ENCODE measurements at regions not wholly inside any gene's neighbourhood (a gene's known extent, or its start where the extent isn't known, plus 50 kb on each side); places are given as distances from the start of the nearest gene placed in this dataset.

- Histone ChIP-seq H3K36me3 (ENCODE audit: insufficient read depth, low read length) (peaks cover 12% of the 10 kb centered on the region; the same call in 1 of the 2 replicates), H4K20me1 (ENCODE audit: insufficient read depth, low read length) (no peaks in the 10 kb centered on the region), H3K27me3 (ENCODE audit: insufficient read depth, low read length, poor library complexity) (no peaks in the 10 kb centered on the region), H2AFZ (ENCODE audit: low read depth, low read length) (no peak overlapping the region), H3K79me2 (ENCODE audit: insufficient read depth, low read length) (no peaks in the 10 kb centered on the region), H3K4me1 (ENCODE audit: insufficient read depth, low read length) (no peaks in the 10 kb centered on the region), H3K9ac (ENCODE audit: low read depth, low read length) (no peak overlapping the region), H3K27ac (ENCODE audit: low read length) (no peak overlapping the region), H3K9me3 (ENCODE audit: insufficient read depth, low read length, severe bottlenecking) (peaks cover 3% of the 10 kb centered on the region), H3K4me2 (ENCODE audit: insufficient read depth, low read length) (no peak overlapping the region), H3K4me3 (ENCODE audit: low read depth in 1 of 2, low read length in 2 of 2) (no peak overlapping the region)
- TF ChIP-seq EZH2 (IDR thresholded peaks at IDR 0.05; ENCODE audit: borderline replicate concordance, low read depth, low read length, severe bottlenecking), result no peak
- TF ChIP-seq CTCF (IDR thresholded peaks at IDR 0.05; ENCODE audit: borderline replicate concordance, extremely low read depth, low read length, poor library complexity, severe bottlenecking), result no peak
- ATAC-seq (ENCODE audit: insufficient read depth, low read depth), result no peak
- no peak for DNase-seq
Observed at GRCh38 chr15:93268066-93268465, 179.1 kb upstream of the RGMA start.

- peaks cover 3% of the 10 kb centered on the region for H3K9me3 ChIP-seq (ENCODE audit: insufficient read depth, low read length, severe bottlenecking)
- H3K79me2 ChIP-seq (ENCODE audit: insufficient read depth, low read length), result no peaks in the 10 kb centered on the region
- no peak overlapping the region for H2AFZ ChIP-seq (ENCODE audit: low read depth, low read length)
- no peak for ATAC-seq (ENCODE audit: insufficient read depth, low read depth)
- H3K27ac ChIP-seq (ENCODE audit: low read length), result no peak overlapping the region
- H4K20me1 ChIP-seq (ENCODE audit: insufficient read depth, low read length), result no peaks in the 10 kb centered on the region
- no peak overlapping the region for H3K4me3 ChIP-seq (ENCODE audit: low read depth in 1 of 2, low read length in 2 of 2)
- H3K4me1 ChIP-seq (ENCODE audit: insufficient read depth, low read length), result peaks cover 12% of the 10 kb centered on the region
- no peak overlapping the region for H3K9ac ChIP-seq (ENCODE audit: low read depth, low read length)
- no peak overlapping the region for H3K4me2 ChIP-seq (ENCODE audit: insufficient read depth, low read length)
- DNase-seq, result no peak
- no peak for TF ChIP-seq CTCF (IDR thresholded peaks at IDR 0.05; ENCODE audit: borderline replicate concordance, extremely low read depth, low read length, poor library complexity, severe bottlenecking)
- H3K27me3 ChIP-seq (ENCODE audit: insufficient read depth, low read length, poor library complexity), result no peaks in the 10 kb centered on the region
- peaks cover 12% of the 10 kb centered on the region; the same call in 1 of the 2 replicates for H3K36me3 ChIP-seq (ENCODE audit: insufficient read depth, low read length)
Observed at GRCh38 chr15:93266291-93266690, 177.3 kb upstream of the RGMA start.

GRCh38 chr15:93265111-93265556 is 176.1 kb upstream of the RGMA start:
- no peak overlapping the region for H2AFZ ChIP-seq (ENCODE audit: low read depth, low read length)
- H3K9ac ChIP-seq (ENCODE audit: low read depth, low read length), result no peak overlapping the region
- no peak overlapping the region for H3K4me2 ChIP-seq (ENCODE audit: insufficient read depth, low read length)
- H3K9me3 ChIP-seq (ENCODE audit: insufficient read depth, low read length, severe bottlenecking), result peaks cover 3% of the 10 kb centered on the region
- H3K79me2 ChIP-seq (ENCODE audit: insufficient read depth, low read length), result no peaks in the 10 kb centered on the region
- no peak for ATAC-seq (ENCODE audit: insufficient read depth, low read depth)
- H3K36me3 ChIP-seq (ENCODE audit: insufficient read depth, low read length), result peaks cover 17% of the 10 kb centered on the region
- TF ChIP-seq CTCF (IDR thresholded peaks at IDR 0.05; ENCODE audit: borderline replicate concordance, extremely low read depth, low read length, poor library complexity, severe bottlenecking) (no peak), EZH2 (IDR thresholded peaks at IDR 0.05; ENCODE audit: borderline replicate concordance, low read depth, low read length, severe bottlenecking) (no peak)
- no peaks in the 10 kb centered on the region for H4K20me1 ChIP-seq (ENCODE audit: insufficient read depth, low read length)
- H3K4me1 ChIP-seq (ENCODE audit: insufficient read depth, low read length), result peaks cover 12% of the 10 kb centered on the region
- H3K27ac ChIP-seq (ENCODE audit: low read length), result no peak overlapping the region
- no peaks in the 10 kb centered on the region for H3K27me3 ChIP-seq (ENCODE audit: insufficient read depth, low read length, poor library complexity)
- H3K4me3 ChIP-seq (ENCODE audit: low read depth in 1 of 2, low read length in 2 of 2), result no peak overlapping the region
- DNase-seq, result no peak

- no peak overlapping the region for H3K4me3 ChIP-seq (ENCODE audit: low read depth in 1 of 2, low read length in 2 of 2)
- peak overlapping the region; percentile 8; the same call in 1 of the 2 replicates for H3K27ac ChIP-seq (ENCODE audit: low read length)
- no peak overlapping the region for H3K4me2 ChIP-seq (ENCODE audit: insufficient read depth, low read length)
- no peak for DNase-seq
- peaks cover 17% of the 10 kb centered on the region for H3K36me3 ChIP-seq (ENCODE audit: insufficient read depth, low read length)
- H3K27me3 ChIP-seq (ENCODE audit: insufficient read depth, low read length, poor library complexity), result no peaks in the 10 kb centered on the region
- H4K20me1 ChIP-seq (ENCODE audit: insufficient read depth, low read length), result no peaks in the 10 kb centered on the region
- no peak overlapping the region for H2AFZ ChIP-seq (ENCODE audit: low read depth, low read length)
- no peak for TF ChIP-seq CTCF (IDR thresholded peaks at IDR 0.05; ENCODE audit: borderline replicate concordance, extremely low read depth, low read length, poor library complexity, severe bottlenecking)
- no peak for TF ChIP-seq EZH2 (IDR thresholded peaks at IDR 0.05; ENCODE audit: borderline replicate concordance, low read depth, low read length, severe bottlenecking)
- H3K4me1 ChIP-seq (ENCODE audit: insufficient read depth, low read length), result peaks cover 29% of the 10 kb centered on the region
- H3K9me3 ChIP-seq (ENCODE audit: insufficient read depth, low read length, severe bottlenecking), result peaks cover 3% of the 10 kb centered on the region
- ATAC-seq (ENCODE audit: insufficient read depth, low read depth), result 0 out of 3 replicates have a peak, but pooled peaks have one; percentile 48
- no peak overlapping the region for H3K9ac ChIP-seq (ENCODE audit: low read depth, low read length)
- no peaks in the 10 kb centered on the region for H3K79me2 ChIP-seq (ENCODE audit: insufficient read depth, low read length)
Observed at GRCh38 chr15:93261845-93262244, 172.8 kb upstream of the RGMA start.
